ENCODE measurements at regions not wholly inside any gene's neighbourhood (a gene's known extent, or its start where the extent isn't known, plus 50 kb on each side); places are given as distances from the start of the nearest gene placed in this dataset.
"Not testable (repeated sequence)": the region's sequence is repeated elsewhere in the genome, so short reads cannot be mapped to it uniquely, and the experiment has no call there.

- H3K4me2 ChIP-seq (ENCODE audit: low read length); H3K9me2 ChIP-seq (ENCODE audit: insufficient read depth); H3K36me3 ChIP-seq (ENCODE audit: control insufficient read depth in 1 of 2, insufficient read depth in 2 of 2, low read length in 2 of 2); H2AFZ ChIP-seq (ENCODE audit: low read depth, low read length, poor library complexity, severe bottlenecking); RAD21 ChIA-PET (ENCODE audit: low non-redundant PET in 1 of 2, low total read pairs in 2 of 2, uncharacterized antibody in 2 of 2, unreplicated experiment in 2 of 2); H4K20me1 ChIP-seq (ENCODE audit: insufficient read depth); POLR2A ChIA-PET; BruUV-seq (replicated peaks); H3K4me3 ChIP-seq (replicated peaks in 1 of 2; ENCODE audit: low read depth in 1 of 2, low read length in 2 of 2); ATAC-seq; DNase-seq (ENCODE audit: low read depth, low spot score); CTCF ChIA-PET; H3K79me2 ChIP-seq (ENCODE audit: insufficient read depth, low read length); H3K27me3 ChIP-seq (ENCODE audit: insufficient read depth, low read length); H3K9me3 ChIP-seq (ENCODE audit: control insufficient read depth in 1 of 2, insufficient read depth in 1 of 2, low read depth in 1 of 2, low read length in 2 of 2); H3K27ac ChIP-seq (ENCODE audit: low read depth, low read length); intact Hi-C loops (cut with micrococcal nuclease); H3K4me1 ChIP-seq (ENCODE audit: control insufficient read depth in 1 of 2, insufficient read depth in 2 of 2, low read length in 2 of 2); H3K9ac ChIP-seq (ENCODE audit: low read length): not testable (repeated sequence)
Measured at GRCh38 chr15:55063970-55064369, 132.8 kb downstream of the RSL24D1 start.

GRCh38 chr15:55060836-55061235, 135.9 kb downstream of the RSL24D1 start:
- no peak overlapping the region for H3K4me3 ChIP-seq (replicated peaks in 1 of 2; ENCODE audit: low read depth in 1 of 2, low read length in 2 of 2)
- no peak overlapping the region for H2AFZ ChIP-seq (ENCODE audit: low read depth, low read length, poor library complexity, severe bottlenecking)
- no peaks in the 10 kb centered on the region for H3K27me3 ChIP-seq (ENCODE audit: insufficient read depth, low read length)
- H4K20me1 ChIP-seq (ENCODE audit: insufficient read depth) = no peaks in the 10 kb centered on the region
- no peak overlapping the region for H3K9ac ChIP-seq (ENCODE audit: low read length)
- BruUV-seq (replicated peaks) = no TSS peak
- ATAC-seq = no peak
- DNase-seq (ENCODE audit: low read depth, low spot score) = no peak
- H3K4me2 ChIP-seq (ENCODE audit: low read length) = no peak overlapping the region
- POLR2A ChIA-PET = no interaction called here
- H3K9me3 ChIP-seq (ENCODE audit: control insufficient read depth in 1 of 2, insufficient read depth in 1 of 2, low read depth in 1 of 2, low read length in 2 of 2) = no peaks in the 10 kb centered on the region
- no peaks in the 10 kb centered on the region for H3K79me2 ChIP-seq (ENCODE audit: insufficient read depth, low read length)
- TF ChIP-seq RAD21 (IDR thresholded peaks at IDR 0.05; ENCODE audit: low read depth) = no peak
- TF ChIP-seq POLR2A (IDR thresholded peaks at IDR 0.05; ENCODE audit: borderline replicate concordance, extremely low read depth, insufficient read depth, insufficient read length) = no peak
- TF ChIP-seq EZH2phosphoT487 (IDR thresholded peaks at IDR 0.05; ENCODE audit: borderline replicate concordance) = no peak
- TF ChIP-seq CEBPB (IDR thresholded peaks at IDR 0.05; ENCODE audit: low read depth) = no peak
- TF ChIP-seq SIN3A (IDR thresholded peaks at IDR 0.05; ENCODE audit: low read depth) = no peak
- no peak for TF ChIP-seq SRF (IDR thresholded peaks at IDR 0.05; ENCODE audit: low read depth)
- TF ChIP-seq YY1 (IDR thresholded peaks at IDR 0.05; ENCODE audit: extremely low read depth, insufficient replicate concordance, low read depth, low read length) = no peak
- no peaks in the 10 kb centered on the region for H3K36me3 ChIP-seq (ENCODE audit: control insufficient read depth in 1 of 2, insufficient read depth in 2 of 2, low read length in 2 of 2)
- intact Hi-C loops (cut with micrococcal nuclease) = no loop called here
- RAD21 ChIA-PET (ENCODE audit: low non-redundant PET in 1 of 2, low total read pairs in 2 of 2, uncharacterized antibody in 2 of 2, unreplicated experiment in 2 of 2) = no interaction called here
- H3K9me2 ChIP-seq (ENCODE audit: insufficient read depth) = no peaks in the 10 kb centered on the region
- H3K27ac ChIP-seq (ENCODE audit: low read depth, low read length) = no peak overlapping the region
- CTCF ChIA-PET = no interaction called here
- H3K4me1 ChIP-seq (ENCODE audit: control insufficient read depth in 1 of 2, insufficient read depth in 2 of 2, low read length in 2 of 2) = no peaks in the 10 kb centered on the region

Data from HCT116 (cell line).